Stimulated activated effector memory CD8-positive, alpha-beta T cell treated with anti-CD3 and anti-CD28 coated beads, Interleukin-12 subunit alpha, Interleukin-12 subunit beta, amount 100 ng/mL, for 72 hours (primary cell): ENCODE measurements at regions not wholly inside any gene's neighbourhood (a gene's known extent, or its start where the extent isn't known, plus 50 kb on each side); places are given as distances from the start of the nearest gene placed in this dataset.
A peak's percentile ranks its signal among the peaks of the same experiment; 100 is the strongest.
"Not testable (repeated sequence)": the region's sequence is repeated elsewhere in the genome, so short reads cannot be mapped to it uniquely, and the experiment has no call there.

Experiments
- ATAC-seq: fragments of 150-1000 bp; cut with Tn5 transposase; 2 replicates; pipeline ENCODE4 v1.10.0; 2021
- DNase-seq, 2 donors: peaks; one replicate each; pipeline ENCODE4 v3.0.0; 2021 to 2022; ENCODE audit warnings: low spot score in 2 of 2
- H3K27ac Mint-ChIP-seq: one replicate; pipeline ENCODE4 v1.8.0; 2022; ENCODE audit warnings: mild to moderate bottlenecking, mixed read lengths
- H3K36me3 Mint-ChIP-seq: one replicate; pipeline ENCODE4 v1.8.0; 2022; ENCODE audit warnings: mild to moderate bottlenecking, mixed read lengths
- H3K4me1 Mint-ChIP-seq: one replicate; pipeline ENCODE4 v1.8.0; 2022; ENCODE audit warnings: mixed read lengths
- H3K4me3 Mint-ChIP-seq: one replicate; pipeline ENCODE4 v1.8.0; 2022; ENCODE audit warnings: mild to moderate bottlenecking, mixed read lengths
- H3K9me3 Mint-ChIP-seq: one replicate; pipeline ENCODE4 v1.8.0; 2022; ENCODE audit warnings: mixed read lengths

DNA sequence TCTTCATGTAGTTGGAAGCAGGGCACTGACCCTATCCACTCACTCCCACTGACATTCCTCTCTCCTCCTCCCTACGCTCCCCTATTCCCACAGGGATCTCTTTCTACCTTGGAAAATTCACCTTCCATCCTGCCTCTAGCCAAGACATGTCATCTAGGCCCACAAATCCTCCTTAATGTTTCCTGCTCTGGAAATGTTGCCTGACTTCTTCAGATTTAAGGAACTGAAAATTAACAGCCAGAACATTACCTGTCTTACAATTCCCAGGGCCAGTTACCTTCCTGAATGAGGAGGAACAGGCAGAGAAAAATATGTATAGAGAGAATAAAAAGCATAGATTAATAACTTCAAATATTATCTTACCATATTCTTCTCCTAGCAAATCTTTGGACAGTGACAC is 147.3 kb downstream of the MRPL39 start:
- Mint-ChIP-seq H3K4me1 (peaks cover 72% of the 10 kb centered on the region), H3K27ac (peak overlapping the region; percentile 96), H3K4me3 (peak overlapping the region; percentile 18), H3K36me3 (peaks cover 36% of the 10 kb centered on the region), H3K9me3 (peaks cover 2% of the 10 kb centered on the region)
- ATAC-seq (no peak), DNase-seq (no peak)

DNA sequence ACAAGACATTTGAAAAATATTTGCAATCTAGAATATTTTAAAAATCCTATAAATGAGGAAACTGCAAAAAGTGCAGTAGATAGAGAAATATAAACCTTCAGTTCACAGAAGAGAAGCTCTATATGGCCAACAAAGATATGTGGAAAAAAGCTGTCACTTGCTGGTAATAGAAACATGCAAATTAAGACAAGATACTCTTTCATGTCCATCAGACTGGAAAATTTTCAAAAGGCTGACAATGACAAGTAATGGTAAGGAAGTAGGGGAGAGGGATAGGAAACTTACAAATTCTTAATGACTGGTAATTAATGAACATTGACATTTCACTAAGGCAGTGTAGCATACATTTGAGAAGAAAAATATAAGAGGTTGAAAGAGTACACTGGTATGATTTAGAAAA is 147.9 kb downstream of the MRPL39 start:
- H3K4me3 Mint-ChIP-seq, result peak overlapping the region; percentile 18
- peaks cover 67% of the 10 kb centered on the region for H3K4me1 Mint-ChIP-seq
- H3K9me3 Mint-ChIP-seq, result peaks cover 2% of the 10 kb centered on the region
- no peak for ATAC-seq
- no peak for DNase-seq
- H3K27ac Mint-ChIP-seq, result peak overlapping the region; percentile 96
- H3K36me3 Mint-ChIP-seq, result peaks cover 34% of the 10 kb centered on the region

DNA sequence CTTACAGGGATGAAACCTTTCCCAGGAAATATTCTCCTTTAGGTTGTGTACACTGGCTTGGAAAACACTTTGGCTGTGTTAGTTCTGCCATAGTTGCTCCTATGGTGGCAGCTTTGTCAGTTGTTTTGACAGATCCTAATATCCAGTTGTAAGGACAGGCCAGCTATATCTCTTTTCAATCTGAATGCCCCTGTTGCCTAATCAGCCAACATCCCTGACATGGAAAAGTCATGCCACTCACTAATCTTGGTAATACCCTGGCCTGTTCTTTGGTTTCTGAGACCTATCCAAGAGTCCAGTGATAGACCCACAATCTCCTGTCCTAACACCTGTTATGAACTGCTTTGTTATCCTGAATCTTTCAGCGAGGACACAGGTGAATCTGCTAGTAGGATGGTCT is 148.8 kb downstream of the MRPL39 start:
- H3K4me1 Mint-ChIP-seq, result peaks cover 62% of the 10 kb centered on the region
- ATAC-seq, result no peak
- DNase-seq, result no peak
- peak overlapping the region; percentile 96 for H3K27ac Mint-ChIP-seq
- peaks cover 2% of the 10 kb centered on the region for H3K9me3 Mint-ChIP-seq
- H3K4me3 Mint-ChIP-seq, result peak overlapping the region; percentile 34
- peaks cover 25% of the 10 kb centered on the region for H3K36me3 Mint-ChIP-seq

DNA sequence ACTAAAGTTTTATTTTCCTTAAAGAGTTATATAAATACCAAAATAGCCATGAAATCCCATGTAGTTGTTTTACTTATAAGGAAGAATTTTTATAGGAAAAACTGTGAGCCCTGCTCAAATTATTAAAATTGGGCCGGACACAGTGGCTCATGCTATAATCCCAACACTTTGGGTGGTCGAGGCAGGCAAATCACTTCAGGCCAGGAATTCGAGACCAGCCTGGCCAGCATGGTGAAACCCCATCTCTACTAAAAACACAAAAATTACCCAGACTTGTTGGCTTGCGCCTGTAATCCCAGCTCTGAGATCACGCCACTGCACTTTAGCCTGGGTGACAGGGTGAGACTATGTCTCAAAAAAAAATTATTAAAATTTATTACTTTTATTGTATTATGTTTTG is 149.3 kb downstream of the MRPL39 start:
- H3K9me3 Mint-ChIP-seq, result peaks cover 2% of the 10 kb centered on the region
- H3K4me1 Mint-ChIP-seq, result peaks cover 62% of the 10 kb centered on the region
- H3K36me3 Mint-ChIP-seq, result peaks cover 23% of the 10 kb centered on the region
- H3K27ac Mint-ChIP-seq, result peak overlapping the region; percentile 96
- ATAC-seq (no peak), DNase-seq (no peak)
- H3K4me3 Mint-ChIP-seq, result no peak overlapping the region

DNA sequence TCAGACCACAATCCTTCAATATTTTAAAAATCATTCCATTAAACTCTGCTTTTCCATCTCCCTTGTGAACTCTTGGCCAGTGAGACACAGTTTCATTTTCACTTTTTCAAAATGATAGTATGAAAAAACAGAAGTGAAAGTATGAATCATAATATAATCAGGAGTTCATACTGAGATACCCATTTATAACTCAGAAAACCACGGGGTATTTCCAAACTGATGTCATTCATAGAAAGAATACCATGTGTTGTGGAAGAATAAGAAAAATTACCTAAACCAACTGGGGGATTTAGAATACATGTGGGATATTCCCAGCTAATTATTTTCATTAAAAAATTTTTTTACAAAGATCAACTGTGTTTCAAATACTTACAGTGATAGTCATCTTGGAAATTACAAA is 149.9 kb downstream of the MRPL39 start:
- peak; percentile 79 for ATAC-seq
- peaks cover 58% of the 10 kb centered on the region for H3K4me1 Mint-ChIP-seq
- peak overlapping the region; percentile 46 for H3K4me3 Mint-ChIP-seq
- H3K27ac Mint-ChIP-seq, result peak overlapping the region; percentile 96
- DNase-seq, result no peak
- peaks cover 18% of the 10 kb centered on the region for H3K36me3 Mint-ChIP-seq
- H3K9me3 Mint-ChIP-seq, result peaks cover 2% of the 10 kb centered on the region

DNA sequence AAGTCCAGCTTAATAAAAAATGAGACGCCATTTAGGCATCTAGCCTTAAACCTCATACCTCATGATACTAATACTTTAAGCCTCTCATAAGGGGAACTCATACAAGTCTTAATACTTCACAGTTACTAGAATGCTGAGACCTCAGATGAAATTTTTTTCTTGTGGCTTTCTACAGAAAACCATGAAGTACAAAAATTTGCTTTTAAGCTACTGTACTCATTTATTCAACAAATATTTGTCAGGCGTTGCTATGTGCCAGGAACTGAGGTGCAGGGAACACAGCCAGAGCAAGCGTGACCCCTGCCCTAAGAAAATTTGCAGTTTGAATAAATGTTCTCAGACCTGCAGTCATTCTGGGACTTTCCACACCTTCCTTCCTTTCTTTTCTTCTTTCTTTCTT is 150.6 kb downstream of the MRPL39 start:
- peaks cover 2% of the 10 kb centered on the region for H3K9me3 Mint-ChIP-seq
- DNase-seq, result peak in 1 of 2 donors; percentile 66
- peak overlapping the region; percentile 46 for H3K4me3 Mint-ChIP-seq
- peaks cover 17% of the 10 kb centered on the region for H3K36me3 Mint-ChIP-seq
- H3K27ac Mint-ChIP-seq, result peak overlapping the region; percentile 96
- ATAC-seq, result peak; percentile 89
- peaks cover 58% of the 10 kb centered on the region for H3K4me1 Mint-ChIP-seq

DNA sequence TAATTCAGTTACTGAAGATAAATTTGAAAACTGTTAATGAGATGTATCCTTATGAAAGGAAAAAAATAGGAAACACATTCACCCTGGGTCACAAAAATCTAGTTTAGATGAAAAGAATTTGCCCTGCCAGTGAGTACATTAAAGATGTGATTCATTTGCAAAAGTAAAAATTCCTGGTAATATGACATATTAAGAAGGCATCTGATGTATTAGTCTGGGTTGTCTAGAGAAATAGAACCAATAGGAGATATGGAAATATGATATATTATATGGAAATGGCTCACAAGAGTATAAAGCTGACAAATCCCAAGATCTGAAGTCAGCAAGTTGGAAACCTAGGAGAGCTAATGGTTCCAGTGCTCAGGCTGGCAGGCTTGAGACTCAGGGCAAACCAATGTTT is 153.8 kb downstream of the MRPL39 start:
- no peaks in the 10 kb centered on the region for H3K9me3 Mint-ChIP-seq
- DNase-seq (no peak), ATAC-seq (no peak)
- peaks cover 7% of the 10 kb centered on the region for H3K36me3 Mint-ChIP-seq
- H3K27ac Mint-ChIP-seq, result no peak overlapping the region
- H3K4me3 Mint-ChIP-seq, result no peak overlapping the region
- H3K4me1 Mint-ChIP-seq, result peaks cover 46% of the 10 kb centered on the region

DNA sequence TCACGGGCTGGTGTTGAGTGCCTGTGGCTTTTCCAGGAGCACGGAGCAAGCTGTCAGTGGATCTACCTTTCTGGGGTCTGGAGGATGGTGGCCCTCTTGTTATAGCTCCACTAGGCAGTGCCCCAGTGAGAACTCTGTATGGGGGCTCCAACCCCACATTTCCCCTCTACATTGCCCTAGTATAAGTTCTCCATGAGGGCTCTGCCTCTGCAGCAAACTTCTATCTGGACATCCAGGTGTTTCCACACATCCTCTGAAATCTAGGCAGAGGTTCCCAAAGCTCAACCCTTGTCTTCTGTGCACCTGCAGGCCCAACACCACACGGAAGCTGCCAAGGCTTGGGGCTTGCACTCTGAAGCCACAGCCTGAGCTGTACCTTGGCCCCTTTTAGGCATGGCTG is 157.3 kb downstream of the MRPL39 start:
- H3K27ac Mint-ChIP-seq, result no peak overlapping the region
- DNase-seq (no peak), ATAC-seq (no peak)
- no peak overlapping the region for H3K4me3 Mint-ChIP-seq
- no peaks in the 10 kb centered on the region for H3K36me3 Mint-ChIP-seq
- H3K9me3 Mint-ChIP-seq, result no peaks in the 10 kb centered on the region
- peaks cover 23% of the 10 kb centered on the region for H3K4me1 Mint-ChIP-seq

DNA sequence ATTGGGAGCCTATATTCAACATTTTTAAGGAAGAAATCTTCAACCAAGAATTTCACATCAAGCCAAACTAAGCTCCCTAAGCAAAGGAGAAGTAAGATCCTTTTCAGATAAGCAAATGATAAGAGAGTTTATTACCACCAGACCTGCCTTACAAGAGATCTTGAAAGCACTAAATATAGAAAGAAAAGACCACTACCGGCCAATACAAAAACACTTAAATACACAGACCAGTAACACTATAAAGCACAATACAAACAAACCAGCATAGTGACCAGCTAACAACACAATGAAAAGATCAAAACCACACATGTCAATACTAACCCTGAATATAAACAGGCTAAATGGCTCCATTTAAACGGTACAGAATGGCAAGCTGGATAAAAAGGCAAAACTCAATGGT is 165.4 kb downstream of the MRPL39 start:
- H3K9me3 Mint-ChIP-seq, result no peaks in the 10 kb centered on the region
- H3K4me1 Mint-ChIP-seq, result no peaks in the 10 kb centered on the region
- no peaks in the 10 kb centered on the region for H3K36me3 Mint-ChIP-seq
- DNase-seq (no peak), ATAC-seq (no peak)
- no peak overlapping the region for H3K27ac Mint-ChIP-seq
- H3K4me3 Mint-ChIP-seq, result no peak overlapping the region

DNA sequence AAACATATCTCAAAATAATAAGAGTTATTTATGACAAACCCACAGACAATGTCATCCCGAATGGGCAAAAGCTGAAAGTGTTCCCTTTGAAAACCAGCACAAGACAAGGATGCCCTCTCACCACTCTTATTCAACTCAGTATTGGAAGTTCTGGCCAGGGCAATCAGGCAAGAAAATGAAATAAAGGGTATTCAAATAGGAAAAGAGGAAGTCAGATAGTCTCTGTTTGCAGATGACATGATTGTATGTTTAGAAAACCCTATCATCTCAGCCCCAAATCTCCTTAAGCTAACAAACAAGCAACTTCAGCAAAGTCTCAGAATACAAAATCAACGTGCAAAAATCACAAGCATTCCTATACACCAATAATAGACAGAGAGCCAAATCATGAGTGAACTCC is 169.8 kb downstream of the MRPL39 start:
- not testable (repeated sequence) for ATAC-seq, H3K4me3 Mint-ChIP-seq, H3K36me3 Mint-ChIP-seq, H3K9me3 Mint-ChIP-seq, H3K4me1 Mint-ChIP-seq, DNase-seq, H3K27ac Mint-ChIP-seq

DNA sequence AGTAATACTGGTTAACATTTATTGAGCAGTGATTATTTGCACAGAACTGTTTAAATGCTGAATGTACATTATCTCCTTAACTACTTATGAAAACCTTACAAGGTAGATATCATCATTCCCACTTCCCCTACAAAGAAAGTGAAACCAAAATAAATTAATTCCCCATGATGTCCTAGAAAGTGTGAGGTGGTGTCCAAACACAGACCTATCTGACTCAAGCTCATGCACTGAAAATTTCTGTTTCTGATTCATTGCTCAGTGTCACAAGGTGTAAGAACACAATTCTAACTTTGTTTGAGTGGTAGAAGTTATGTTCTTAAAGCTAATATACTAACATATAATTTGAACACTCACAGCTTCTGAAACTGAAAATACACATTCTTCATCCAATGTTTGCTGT is 178.7 kb downstream of the MRPL39 start:
- peak overlapping the region; percentile 0 for H3K4me3 Mint-ChIP-seq
- H3K27ac Mint-ChIP-seq, result peak overlapping the region; percentile 17
- DNase-seq (no peak), ATAC-seq (peak; percentile 95)
- peaks cover 38% of the 10 kb centered on the region for H3K4me1 Mint-ChIP-seq
- no peaks in the 10 kb centered on the region for H3K9me3 Mint-ChIP-seq
- peaks cover 6% of the 10 kb centered on the region for H3K36me3 Mint-ChIP-seq

DNA sequence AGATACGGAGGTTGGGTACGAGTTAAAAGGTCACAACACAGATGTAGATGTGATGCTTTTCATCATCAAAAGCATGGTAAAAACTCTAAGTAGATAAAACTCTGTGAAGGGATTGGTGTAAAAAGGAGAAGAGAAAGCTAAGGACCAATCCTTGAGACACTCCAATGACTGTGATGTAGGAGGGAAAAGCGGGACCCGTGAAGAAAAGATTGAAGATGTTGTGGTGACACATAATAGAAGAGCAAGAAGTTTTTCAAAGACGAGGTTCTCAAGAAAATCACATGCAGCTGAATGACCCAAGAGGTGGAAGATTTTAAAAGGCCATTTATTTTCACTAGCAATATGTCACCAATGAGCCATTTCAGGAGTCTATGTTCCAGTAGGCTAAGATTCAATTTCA is 179.5 kb downstream of the MRPL39 start:
- H3K27ac Mint-ChIP-seq, result peak overlapping the region; percentile 17
- ATAC-seq (no peak), DNase-seq (no peak)
- peak overlapping the region; percentile 0 for H3K4me3 Mint-ChIP-seq
- H3K36me3 Mint-ChIP-seq, result peaks cover 6% of the 10 kb centered on the region
- H3K9me3 Mint-ChIP-seq, result no peaks in the 10 kb centered on the region
- H3K4me1 Mint-ChIP-seq, result peaks cover 38% of the 10 kb centered on the region

DNA sequence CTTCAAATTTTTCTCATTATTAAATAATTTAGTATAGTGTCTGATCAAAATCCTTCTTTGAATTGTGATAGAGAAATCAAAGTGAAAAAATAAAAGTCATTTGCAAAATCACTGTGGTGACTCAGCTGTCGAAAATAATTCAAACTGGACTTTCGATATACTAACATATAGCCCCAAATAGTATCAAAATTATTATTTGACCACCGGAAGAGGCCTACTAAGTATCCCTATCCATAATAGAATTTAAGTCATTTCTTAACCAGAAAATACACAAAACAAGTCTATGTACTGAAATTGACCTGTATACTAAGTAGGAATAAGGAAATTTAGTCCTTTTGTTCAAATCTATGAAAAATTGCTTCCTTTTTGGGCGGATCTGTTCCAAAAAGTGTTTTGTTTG is 180.7 kb downstream of the MRPL39 start:
- Mint-ChIP-seq H3K27ac (no peak overlapping the region), H3K4me3 (no peak overlapping the region), H3K36me3 (peaks cover 9% of the 10 kb centered on the region), H3K9me3 (no peaks in the 10 kb centered on the region), H3K4me1 (peaks cover 46% of the 10 kb centered on the region)
- DNase-seq (no peak), ATAC-seq (no peak)

DNA sequence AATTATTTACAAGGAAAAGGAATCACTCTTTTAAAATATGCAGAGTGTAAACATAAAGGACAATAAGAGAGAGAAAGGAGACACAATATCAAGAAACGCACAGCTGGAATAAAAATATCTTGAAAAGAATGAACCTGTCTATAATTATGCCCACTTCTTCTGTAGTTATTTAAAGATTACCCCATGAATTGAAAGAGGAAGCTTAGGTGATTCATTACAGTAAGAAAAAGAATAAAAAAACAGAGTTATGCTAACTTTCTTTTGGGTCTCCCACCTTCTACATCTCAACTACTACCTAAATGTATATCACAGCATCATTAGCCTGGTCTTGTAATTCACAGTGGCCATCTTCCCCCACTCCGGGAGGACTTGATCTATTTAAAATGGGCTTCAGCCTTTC is 182.1 kb downstream of the MRPL39 start:
- H3K4me3 Mint-ChIP-seq, result peak overlapping the region; percentile 28
- no peaks in the 10 kb centered on the region for H3K9me3 Mint-ChIP-seq
- H3K4me1 Mint-ChIP-seq, result peaks cover 60% of the 10 kb centered on the region

DNA sequence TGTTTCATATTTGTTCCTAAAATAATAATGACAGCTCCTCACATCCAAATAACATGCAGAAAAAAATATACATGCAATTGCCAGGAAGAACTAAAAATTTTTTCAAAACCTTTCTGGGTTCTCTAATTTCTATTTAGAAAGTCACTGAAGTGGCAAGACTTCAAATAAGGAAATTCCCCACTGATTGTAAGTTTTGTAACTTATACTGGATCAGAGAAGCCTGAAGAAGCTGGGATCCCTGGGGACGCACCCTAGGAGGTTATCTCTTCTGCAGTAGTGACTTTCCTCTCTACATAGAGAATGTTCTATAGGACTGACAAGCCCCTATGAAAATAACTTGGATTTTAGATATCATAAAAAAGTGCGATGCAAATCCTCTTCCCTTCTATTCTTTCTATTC is 182.6 kb downstream of the MRPL39 start:
- peaks cover 62% of the 10 kb centered on the region for H3K4me1 Mint-ChIP-seq
- no peaks in the 10 kb centered on the region for H3K9me3 Mint-ChIP-seq
- H3K27ac Mint-ChIP-seq, result peak overlapping the region; percentile 18
- DNase-seq (no peak), ATAC-seq (no peak)
- H3K36me3 Mint-ChIP-seq, result peaks cover 23% of the 10 kb centered on the region
- H3K4me3 Mint-ChIP-seq, result peak overlapping the region; percentile 28

More for the DNA sequence above, 182.1 kb downstream of the MRPL39 start:
- DNase-seq, result no peak
- no peak for ATAC-seq
- H3K36me3 Mint-ChIP-seq, result peaks cover 18% of the 10 kb centered on the region
- no peak overlapping the region for H3K27ac Mint-ChIP-seq

DNA sequence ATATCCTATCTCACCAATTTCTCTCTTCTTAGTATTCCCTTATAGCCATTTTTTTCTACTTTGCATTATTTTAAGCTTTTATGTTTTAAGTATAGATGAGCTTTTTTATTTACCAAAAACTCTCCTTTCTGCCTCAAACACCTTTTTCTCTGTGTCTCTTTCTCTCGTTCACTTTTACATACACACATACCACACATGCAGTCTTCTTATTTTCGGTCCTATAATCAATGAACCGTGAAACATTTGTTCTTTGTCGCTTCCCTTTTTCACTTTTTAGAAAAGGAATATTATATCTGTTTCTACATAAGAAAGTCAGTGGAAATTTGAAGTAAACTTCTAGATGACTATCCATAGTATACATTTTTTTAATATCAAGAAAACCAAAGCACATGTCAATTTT is 183.2 kb downstream of the MRPL39 start:
- ATAC-seq (no peak), DNase-seq (no peak)
- Mint-ChIP-seq H3K36me3 (peaks cover 29% of the 10 kb centered on the region), H3K9me3 (no peaks in the 10 kb centered on the region), H3K4me1 (peaks cover 59% of the 10 kb centered on the region), H3K27ac (peak overlapping the region; percentile 18), H3K4me3 (peak overlapping the region; percentile 28)
